ENCODE measurements at regions not wholly inside any gene's neighbourhood (a gene's known extent, or its start where the extent isn't known, plus 50 kb on each side); places are given as distances from the start of the nearest gene placed in this dataset.

- no peak for TF ChIP-seq EZH2phosphoT487 (IDR thresholded peaks at IDR 0.05; ENCODE audit: borderline replicate concordance)
- TF ChIP-seq CTCF (conservative IDR thresholded peaks at IDR 0.05; ENCODE audit: low read length): no peak
- Histone ChIP-seq H3K4me1 (ENCODE audit: insufficient read depth, low read length, poor library complexity, severe bottlenecking) (no peaks in the 10 kb centered on the region), H3K4me3 (ENCODE audit: low read length, poor library complexity, severe bottlenecking) (no peak overlapping the region), H3K27me3 (ENCODE audit: insufficient read depth, low read length, poor library complexity, severe bottlenecking) (no peaks in the 10 kb centered on the region), H3K36me3 (ENCODE audit: insufficient read depth, low read length) (no peaks in the 10 kb centered on the region), H3K9me3 (ENCODE audit: insufficient read depth, low read depth, low read length) (no peaks in the 10 kb centered on the region), H2AFZ (ENCODE audit: low read length) (no peak overlapping the region), H3K9ac (ENCODE audit: low read depth, low read length, poor library complexity, severe bottlenecking) (no peak overlapping the region), H3K4me2 (ENCODE audit: low read depth, low read length, poor library complexity, severe bottlenecking) (no peak overlapping the region), H3F3A (ENCODE audit: low read depth) (no peaks in the 10 kb centered on the region), H3K9me2 (replicated peaks; ENCODE audit: low read depth, low read length) (no peaks in the 10 kb centered on the region), H3K79me2 (ENCODE audit: insufficient read depth, low read length) (no peaks in the 10 kb centered on the region), H4K20me1 (ENCODE audit: insufficient read depth, low read length, poor library complexity, severe bottlenecking) (no peaks in the 10 kb centered on the region)
Observed at GRCh38 chr4:32544846-32545245, 1824.7 kb downstream of the PCDH7 start.

- no peak overlapping the region for H3K4me2 ChIP-seq (ENCODE audit: low read depth, low read length, poor library complexity, severe bottlenecking)
- H3K36me3 ChIP-seq (ENCODE audit: insufficient read depth, low read length): no peaks in the 10 kb centered on the region
- no peak overlapping the region for H3K9ac ChIP-seq (ENCODE audit: low read depth, low read length, poor library complexity, severe bottlenecking)
- no peaks in the 10 kb centered on the region for H3K9me2 ChIP-seq (replicated peaks; ENCODE audit: low read depth, low read length)
- H4K20me1 ChIP-seq (ENCODE audit: insufficient read depth, low read length, poor library complexity, severe bottlenecking): no peaks in the 10 kb centered on the region
- H3F3A ChIP-seq (ENCODE audit: low read depth): no peaks in the 10 kb centered on the region
- H3K27me3 ChIP-seq (ENCODE audit: insufficient read depth, low read length, poor library complexity, severe bottlenecking): no peaks in the 10 kb centered on the region
- H3K79me2 ChIP-seq (ENCODE audit: insufficient read depth, low read length): no peaks in the 10 kb centered on the region
- no peak for TF ChIP-seq CTCF (conservative IDR thresholded peaks at IDR 0.05; ENCODE audit: low read length)
- TF ChIP-seq EZH2phosphoT487 (IDR thresholded peaks at IDR 0.05; ENCODE audit: borderline replicate concordance): no peak
- no peak overlapping the region for H3K4me3 ChIP-seq (ENCODE audit: low read length, poor library complexity, severe bottlenecking)
- H3K4me1 ChIP-seq (ENCODE audit: insufficient read depth, low read length, poor library complexity, severe bottlenecking): no peaks in the 10 kb centered on the region
- H3K9me3 ChIP-seq (ENCODE audit: insufficient read depth, low read depth, low read length): no peaks in the 10 kb centered on the region
- H2AFZ ChIP-seq (ENCODE audit: low read length): no peak overlapping the region
Observed at GRCh38 chr4:32551943-32552342, 1831.8 kb downstream of the PCDH7 start.

GRCh38 chr4:32560306-32560705, 1840.1 kb downstream of the PCDH7 start:
- Histone ChIP-seq H3K27me3 (ENCODE audit: insufficient read depth, low read length, poor library complexity, severe bottlenecking) (no peaks in the 10 kb centered on the region), H3K4me2 (ENCODE audit: low read depth, low read length, poor library complexity, severe bottlenecking) (no peak overlapping the region), H3K9ac (ENCODE audit: low read depth, low read length, poor library complexity, severe bottlenecking) (no peak overlapping the region), H2AFZ (ENCODE audit: low read length) (no peak overlapping the region), H3K36me3 (ENCODE audit: insufficient read depth, low read length) (no peaks in the 10 kb centered on the region), H4K20me1 (ENCODE audit: insufficient read depth, low read length, poor library complexity, severe bottlenecking) (no peaks in the 10 kb centered on the region), H3K9me2 (replicated peaks; ENCODE audit: low read depth, low read length) (no peaks in the 10 kb centered on the region), H3F3A (ENCODE audit: low read depth) (no peaks in the 10 kb centered on the region), H3K79me2 (ENCODE audit: insufficient read depth, low read length) (no peaks in the 10 kb centered on the region), H3K4me1 (ENCODE audit: insufficient read depth, low read length, poor library complexity, severe bottlenecking) (no peaks in the 10 kb centered on the region), H3K9me3 (ENCODE audit: insufficient read depth, low read depth, low read length) (no peaks in the 10 kb centered on the region), H3K4me3 (ENCODE audit: low read length, poor library complexity, severe bottlenecking) (no peak overlapping the region)
- TF ChIP-seq EZH2phosphoT487 (IDR thresholded peaks at IDR 0.05; ENCODE audit: borderline replicate concordance) (no peak), CTCF (conservative IDR thresholded peaks at IDR 0.05; ENCODE audit: low read length) (no peak)

Measured in Loucy (cell line).